ENCODE measurements at regions not wholly inside any gene's neighbourhood (a gene's known extent, or its start where the extent isn't known, plus 50 kb on each side); places are given as distances from the start of the nearest gene placed in this dataset.
"Not testable (repeated sequence)": the region's sequence is repeated elsewhere in the genome, so short reads cannot be mapped to it uniquely, and the experiment has no call there.

DNA sequence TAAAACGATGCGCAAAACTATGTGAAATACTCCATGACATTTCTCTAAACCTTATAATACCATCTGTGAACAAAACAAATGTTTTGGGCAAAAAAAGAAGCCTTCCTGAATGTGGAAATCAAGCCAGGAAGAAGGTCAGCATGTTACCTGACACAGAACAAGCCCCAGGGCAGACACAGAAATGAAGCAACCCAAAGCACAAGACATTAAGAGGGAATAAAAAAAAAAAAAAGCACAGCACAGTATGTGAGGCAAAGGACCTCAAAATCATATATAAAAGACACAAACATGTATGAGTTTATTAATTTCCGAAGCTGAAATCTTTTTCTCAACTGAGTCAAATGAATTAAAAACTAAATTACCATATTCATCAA lies 161.8 kb downstream of the SKIDA1 start:
- no peak for DNase-seq

DNA sequence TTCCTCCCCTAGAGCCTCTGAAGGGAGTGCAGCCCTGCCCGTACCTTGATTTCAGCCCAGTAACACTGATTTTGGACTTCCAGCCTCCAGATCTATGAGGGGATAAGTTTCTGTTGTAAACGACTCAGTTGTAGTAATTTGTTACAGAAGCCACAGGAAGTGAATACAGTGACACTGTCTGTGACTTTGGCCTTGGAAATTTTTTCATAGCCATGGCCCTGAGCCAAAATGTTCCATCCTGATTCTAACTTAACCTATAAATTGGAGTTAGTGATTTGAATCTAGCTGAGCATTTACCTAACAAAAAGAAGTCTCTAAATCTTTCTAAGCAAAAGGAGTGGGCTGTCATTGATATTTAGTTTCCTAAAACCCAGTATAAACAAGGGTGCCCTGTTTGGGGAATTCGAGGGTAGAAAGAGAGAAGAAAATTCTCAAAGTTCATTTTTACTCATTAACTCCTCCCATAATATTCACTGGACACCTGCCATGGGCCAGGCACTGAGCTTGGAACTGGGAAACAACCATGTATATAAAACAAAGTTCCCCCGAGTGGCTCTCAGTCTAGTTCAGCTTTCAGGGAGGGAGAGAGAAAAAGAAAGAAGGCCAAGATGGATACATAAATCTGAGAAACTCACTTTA lies 162.3 kb downstream of the SKIDA1 start:
- peak in 1 of 2 experiments; percentile 9 for DNase-seq

DNA sequence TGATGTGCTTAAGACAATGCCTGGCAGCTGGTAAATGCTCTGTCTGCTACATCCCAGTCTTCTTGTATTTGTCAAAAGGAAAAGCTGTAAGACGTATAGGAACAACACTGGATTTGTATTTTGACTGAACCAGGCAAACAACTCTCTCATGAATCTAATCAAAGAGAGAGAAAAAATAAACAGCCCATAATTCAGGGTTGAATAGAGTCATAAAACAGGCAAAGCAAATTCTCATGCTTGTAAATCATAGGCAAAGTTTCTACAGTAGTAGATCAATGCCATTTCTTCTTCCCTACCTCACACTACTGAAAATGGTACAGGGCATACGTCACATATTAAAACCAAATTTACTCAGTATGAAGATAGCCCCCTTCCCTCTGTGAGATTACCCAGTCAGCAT lies 166.3 kb downstream of the SKIDA1 start:
- no peak for DNase-seq

DNA sequence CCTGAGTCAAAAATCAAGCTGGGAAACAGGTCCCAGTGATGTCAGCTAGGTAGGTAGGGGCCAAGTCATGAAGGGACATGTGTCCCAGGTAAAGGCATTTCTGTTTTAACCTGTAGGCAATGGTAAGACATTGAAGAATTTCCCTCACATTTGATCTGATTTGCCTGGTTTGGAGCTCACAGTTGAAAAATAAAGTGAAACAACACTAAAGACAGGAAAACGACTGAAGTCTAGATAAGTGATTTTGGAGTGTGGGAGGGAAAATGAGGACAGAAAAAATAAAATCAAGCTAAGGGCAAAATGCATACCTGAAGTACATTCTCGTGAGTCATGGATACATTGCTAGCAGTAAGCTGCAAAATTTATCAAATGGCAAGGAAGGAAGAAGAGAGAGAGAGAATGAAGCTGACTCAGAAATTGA lies 169.9 kb downstream of the SKIDA1 start:
- no peak for DNase-seq

- DNase-seq = no peak
Observed at GRCh38 chr10:21352886-21353285, 172.6 kb downstream of the SKIDA1 start.

GRCh38 chr10:21351594-21351993 lies 173.9 kb downstream of the SKIDA1 start:
- DNase-seq = not testable (repeated sequence)

- DNase-seq = no peak
Observed at GRCh38 chr10:21349912-21350286, 175.6 kb downstream of the SKIDA1 start.

- DNase-seq = no peak
Observed at GRCh38 chr10:21347785-21348170, 177.7 kb downstream of the SKIDA1 start.

DNA sequence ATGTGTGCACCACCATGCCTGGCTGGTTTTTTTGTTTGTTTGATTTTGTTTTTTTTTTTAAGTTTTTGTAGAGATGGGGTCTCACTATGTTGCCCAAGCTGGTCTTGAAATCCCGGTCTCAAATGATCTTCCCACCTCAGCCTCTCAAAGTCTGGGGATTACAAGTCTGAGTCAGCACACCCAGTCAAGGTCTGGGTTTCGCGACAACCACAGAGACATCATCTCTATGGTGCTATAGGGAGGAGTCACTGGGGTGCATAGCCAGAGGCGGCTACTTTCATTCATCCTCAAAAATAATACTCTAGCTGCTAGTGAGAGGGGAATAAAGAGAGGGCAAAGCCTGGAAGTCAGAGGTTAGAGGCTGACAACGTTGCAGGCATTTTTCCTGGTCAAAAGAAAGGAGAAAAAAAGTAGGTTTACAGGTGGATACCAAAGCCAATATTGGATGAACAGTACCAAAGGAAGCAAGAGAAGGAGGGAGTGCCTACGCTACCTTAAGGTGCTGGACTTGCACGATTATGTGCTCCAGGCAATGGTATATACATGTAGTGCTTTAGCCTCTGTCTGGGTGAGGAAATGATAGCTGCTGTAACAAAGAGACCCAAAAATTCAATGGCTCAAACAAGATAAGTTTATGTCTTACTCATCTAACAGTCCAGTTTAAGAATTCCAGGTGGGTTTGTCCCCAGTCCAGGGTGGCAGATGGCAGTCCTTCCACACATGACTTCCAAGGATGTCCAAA lies 178.3 kb downstream of the SKIDA1 start:
- no peak for DNase-seq

DNA sequence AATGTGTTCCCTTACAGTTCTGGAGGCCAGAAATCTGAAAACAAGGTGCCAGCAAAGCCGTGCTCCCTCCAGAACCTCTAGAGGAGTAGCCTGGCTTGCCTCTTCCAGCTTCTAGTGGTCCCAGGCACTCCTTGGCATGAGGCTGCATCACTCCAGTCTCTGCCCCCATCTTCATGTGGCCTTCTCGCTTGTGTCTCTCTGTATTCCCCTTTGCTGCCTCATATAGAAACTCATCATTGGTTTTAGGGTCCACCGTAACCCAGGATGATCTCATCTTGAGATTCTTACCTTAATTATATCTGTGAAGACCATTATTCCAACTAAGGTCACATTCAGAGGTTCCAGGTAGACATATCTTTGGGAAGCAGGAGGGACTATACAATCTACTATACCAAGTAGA lies 182.4 kb downstream of the SKIDA1 start:
- no peak for DNase-seq

GRCh38 chr10:21342499-21342898 lies 183.0 kb downstream of the SKIDA1 start:
- DNase-seq = not testable (repeated sequence)

DNA sequence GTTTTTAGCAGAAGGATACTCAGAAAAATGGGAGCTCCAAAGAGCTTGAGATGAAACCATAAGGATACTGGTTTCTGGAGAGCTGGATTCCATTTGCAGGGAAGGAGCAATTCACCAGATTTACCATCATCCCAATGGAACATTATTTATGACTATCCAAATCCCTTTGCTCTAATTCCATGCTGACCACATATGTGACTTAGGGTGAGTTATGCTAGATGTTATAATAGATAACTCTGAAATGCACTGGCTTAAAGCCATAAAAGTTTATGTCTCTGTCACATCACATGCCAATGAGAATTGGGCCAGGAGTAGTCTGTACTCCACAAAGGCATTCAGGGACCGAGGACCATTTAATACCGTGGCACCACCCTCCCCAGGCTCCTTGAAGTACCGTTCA lies 185.2 kb downstream of the SKIDA1 start:
- no peak for DNase-seq

- no peak for DNase-seq
Observed at GRCh38 chr10:21337171-21337792, 188.2 kb downstream of the SKIDA1 start.

DNA sequence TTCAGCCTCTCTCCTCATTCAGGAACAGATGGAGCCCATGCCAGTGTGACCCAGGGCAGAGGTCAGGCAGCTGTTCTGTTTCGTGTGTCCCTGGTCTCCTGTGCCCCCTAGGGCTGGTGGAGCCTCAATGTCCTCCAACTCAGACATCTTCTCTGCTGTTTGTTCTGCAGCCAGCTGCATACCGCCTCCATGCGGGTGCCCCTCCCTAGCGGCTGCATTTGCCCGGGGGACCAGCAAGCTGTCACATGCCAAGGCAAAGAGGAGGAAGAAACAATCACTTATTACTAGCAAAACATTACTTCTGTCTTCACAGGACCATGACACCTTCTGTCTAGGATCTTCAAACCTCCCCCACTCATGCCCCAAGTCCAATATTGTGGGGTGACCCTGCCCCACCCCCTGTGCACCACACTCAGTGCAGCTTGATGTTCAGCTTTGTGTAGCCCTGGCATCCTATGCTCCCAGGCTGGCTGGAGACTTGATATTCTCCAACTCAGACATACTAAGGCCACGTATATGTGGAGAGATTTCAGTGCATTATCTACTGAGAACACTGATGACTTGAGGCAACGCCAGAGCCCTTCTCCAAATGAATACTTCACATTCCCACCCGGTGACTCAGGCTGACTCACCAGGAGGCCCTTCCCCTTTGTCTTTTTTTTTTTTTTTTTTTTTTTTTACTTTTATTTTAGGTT lies 188.9 kb downstream of the SKIDA1 start:
- peak in 1 of 2 experiments; percentile 48 for DNase-seq

- DNase-seq = peak in 1 of 2 experiments; percentile 50
Observed at GRCh38 chr10:21334891-21335696, 190.4 kb downstream of the SKIDA1 start.

DNA sequence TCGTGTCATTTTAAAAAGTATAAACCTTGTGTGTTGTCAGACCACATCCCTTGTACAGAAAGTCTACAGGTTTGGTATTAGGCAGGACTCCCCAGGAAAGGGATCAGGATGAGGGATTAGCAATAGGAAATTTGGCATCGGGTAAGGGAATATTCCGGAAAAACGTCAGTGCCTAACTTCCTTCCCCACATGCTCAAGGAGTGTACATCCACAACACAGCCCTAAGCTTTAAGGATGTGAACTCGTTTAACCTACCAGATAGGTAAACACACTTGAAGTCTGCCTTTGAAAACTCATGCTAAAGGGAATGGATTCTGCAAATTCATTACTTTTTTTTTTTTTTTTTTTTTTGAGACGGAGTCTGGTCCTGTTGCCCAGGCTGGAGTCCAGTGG lies 194.9 kb downstream of the SKIDA1 start:
- no peak for DNase-seq

- peak in 1 of 2 experiments; percentile 30 for DNase-seq
Observed at GRCh38 chr10:21329995-21330627, 195.4 kb downstream of the SKIDA1 start.

GRCh38 chr10:21327289-21327993 lies 198.0 kb downstream of the SKIDA1 start:
- DNase-seq = no peak

DNA sequence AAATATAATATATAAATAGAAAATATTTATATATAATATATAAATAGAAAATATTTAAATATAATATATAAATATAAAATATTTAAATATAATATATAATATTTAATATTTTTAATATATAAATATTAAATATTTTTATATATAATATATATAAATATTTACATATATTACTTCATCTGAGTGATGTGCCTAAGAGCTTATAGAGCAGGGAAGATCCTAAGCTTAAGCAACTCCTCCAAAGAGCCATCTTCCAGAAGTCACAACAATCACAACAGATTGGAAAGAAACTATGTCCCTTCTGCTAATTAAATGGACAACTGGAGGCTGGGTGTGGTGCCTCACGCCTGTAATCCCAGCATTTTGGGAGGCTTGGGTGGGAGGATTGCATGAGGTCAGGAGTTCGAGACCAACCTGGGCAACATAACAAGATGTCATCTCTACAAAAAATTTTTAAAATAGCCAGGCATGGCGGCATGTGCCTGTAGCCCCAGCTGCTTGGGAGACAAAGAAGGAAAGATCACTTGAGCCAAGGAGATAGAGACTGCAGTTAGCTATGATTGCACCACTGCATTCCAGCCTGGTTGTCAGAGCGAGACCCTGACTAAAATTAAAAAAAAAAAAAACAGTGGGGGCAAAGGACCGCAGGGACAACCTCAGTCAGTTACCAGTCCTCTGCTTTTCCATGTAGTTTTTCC lies 198.7 kb downstream of the SKIDA1 start:
- no peak for DNase-seq

DNA sequence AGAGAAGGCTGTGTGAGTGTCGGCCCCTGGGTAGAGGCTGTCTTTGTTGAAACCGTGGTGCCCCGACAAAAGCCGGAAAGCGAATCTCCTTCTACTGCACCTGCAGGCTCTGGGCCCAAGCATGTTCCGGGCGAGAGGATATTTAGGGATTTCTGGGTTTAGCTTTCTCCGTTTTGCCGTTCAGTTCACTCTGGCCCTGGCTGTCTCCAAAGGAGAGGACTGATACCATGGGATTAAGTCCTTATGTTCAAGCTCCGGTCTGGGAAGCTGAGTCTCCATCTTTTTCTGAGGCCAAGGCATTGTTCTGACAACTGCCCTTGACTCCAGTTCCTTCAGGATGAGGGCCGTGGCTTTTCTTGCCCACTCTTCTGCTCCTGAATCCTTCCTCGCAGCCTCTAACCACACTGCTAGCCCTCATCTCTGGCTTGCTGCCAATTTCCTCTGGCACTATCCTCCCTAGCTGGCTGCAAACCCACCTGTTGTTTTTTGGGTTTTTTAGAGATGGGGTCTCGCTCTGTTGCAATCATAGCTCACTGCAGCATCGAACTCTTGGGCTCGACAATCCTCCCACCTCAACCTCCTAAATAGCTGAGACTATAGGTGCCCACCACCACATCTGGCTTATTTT lies 206.8 kb downstream of the SKIDA1 start:
- DNase-seq = peak in 1 of 2 experiments; percentile 63

Measured in NCI-H446 (cell line).